PC-9 (cell line): ENCODE measurements at regions not wholly inside any gene's neighbourhood (a gene's known extent, or its start where the extent isn't known, plus 50 kb on each side); places are given as distances from the start of the nearest gene placed in this dataset.
"Not testable (repeated sequence)": the region's sequence is repeated elsewhere in the genome, so short reads cannot be mapped to it uniquely, and the experiment has no call there.

Experiments used
- EZH2 ChIP-seq: fragments of 200-600 bp; sonication (generic); IDR thresholded peaks from 2 replicates; pipeline ENCODE4 v1.8.0; 2017; ENCODE audit warnings: antibody characterized with exemption, low read depth
- TF ChIP-seq, protein P1 (sequence below): fragments of 200-600 bp; sonication (generic); conservative IDR thresholded peaks from 2 replicates; pipeline ENCODE4 v1.6.1; 2017; ENCODE audit warnings: mixed run types, antibody characterized with exemption, mild to moderate bottlenecking, moderate library complexity

DNA sequence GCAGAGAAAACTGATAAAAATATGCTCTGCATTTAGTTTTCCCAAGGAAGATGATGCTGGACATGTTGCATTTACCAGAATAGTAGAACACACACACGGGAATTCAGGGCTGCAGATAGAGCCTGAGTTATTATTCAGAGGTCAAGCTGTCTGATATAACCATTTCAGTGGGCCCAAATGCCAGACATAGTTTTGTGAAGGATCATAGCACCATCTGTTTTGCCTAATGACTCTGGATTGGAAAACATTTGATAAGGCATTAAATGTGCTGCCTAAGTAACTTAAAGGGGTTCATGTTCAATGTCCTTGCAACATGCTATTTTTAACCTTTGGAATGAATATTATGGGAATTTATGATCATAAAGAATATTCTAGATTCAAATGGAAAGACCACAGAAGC, 666.2 kb downstream of the PRIM2 start:
- TF ChIP-seq, protein P1, sequence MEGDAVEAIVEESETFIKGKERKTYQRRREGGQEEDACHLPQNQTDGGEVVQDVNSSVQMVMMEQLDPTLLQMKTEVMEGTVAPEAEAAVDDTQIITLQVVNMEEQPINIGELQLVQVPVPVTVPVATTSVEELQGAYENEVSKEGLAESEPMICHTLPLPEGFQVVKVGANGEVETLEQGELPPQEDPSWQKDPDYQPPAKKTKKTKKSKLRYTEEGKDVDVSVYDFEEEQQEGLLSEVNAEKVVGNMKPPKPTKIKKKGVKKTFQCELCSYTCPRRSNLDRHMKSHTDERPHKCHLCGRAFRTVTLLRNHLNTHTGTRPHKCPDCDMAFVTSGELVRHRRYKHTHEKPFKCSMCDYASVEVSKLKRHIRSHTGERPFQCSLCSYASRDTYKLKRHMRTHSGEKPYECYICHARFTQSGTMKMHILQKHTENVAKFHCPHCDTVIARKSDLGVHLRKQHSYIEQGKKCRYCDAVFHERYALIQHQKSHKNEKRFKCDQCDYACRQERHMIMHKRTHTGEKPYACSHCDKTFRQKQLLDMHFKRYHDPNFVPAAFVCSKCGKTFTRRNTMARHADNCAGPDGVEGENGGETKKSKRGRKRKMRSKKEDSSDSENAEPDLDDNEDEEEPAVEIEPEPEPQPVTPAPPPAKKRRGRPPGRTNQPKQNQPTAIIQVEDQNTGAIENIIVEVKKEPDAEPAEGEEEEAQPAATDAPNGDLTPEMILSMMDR = not testable (repeated sequence)
- TF ChIP-seq EZH2 = not testable (repeated sequence)
